ENCODE measurements at regions not wholly inside any gene's neighbourhood (a gene's known extent, or its start where the extent isn't known, plus 50 kb on each side); places are given as distances from the start of the nearest gene placed in this dataset.

DNA sequence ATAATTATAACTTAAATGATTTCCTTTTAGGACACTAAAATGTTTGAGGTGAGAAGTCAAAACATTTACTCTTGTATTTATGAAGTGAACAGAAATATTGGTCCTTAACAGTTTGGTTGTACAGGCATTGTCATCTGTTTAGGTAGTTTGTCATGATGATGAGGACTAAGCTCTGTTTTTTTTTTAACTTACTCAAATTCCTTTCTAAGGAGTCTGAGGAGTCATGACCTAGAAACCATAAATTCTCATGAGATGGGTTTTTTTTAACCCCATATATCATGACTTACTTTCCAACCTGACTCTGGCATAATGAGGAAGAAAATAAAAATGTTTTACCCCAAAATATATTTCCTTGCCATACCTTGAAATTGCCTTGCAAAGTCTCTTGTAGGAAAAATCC, 1176.2 kb downstream of the SUCLG1 start:
- TF ChIP-seq, protein P1, sequence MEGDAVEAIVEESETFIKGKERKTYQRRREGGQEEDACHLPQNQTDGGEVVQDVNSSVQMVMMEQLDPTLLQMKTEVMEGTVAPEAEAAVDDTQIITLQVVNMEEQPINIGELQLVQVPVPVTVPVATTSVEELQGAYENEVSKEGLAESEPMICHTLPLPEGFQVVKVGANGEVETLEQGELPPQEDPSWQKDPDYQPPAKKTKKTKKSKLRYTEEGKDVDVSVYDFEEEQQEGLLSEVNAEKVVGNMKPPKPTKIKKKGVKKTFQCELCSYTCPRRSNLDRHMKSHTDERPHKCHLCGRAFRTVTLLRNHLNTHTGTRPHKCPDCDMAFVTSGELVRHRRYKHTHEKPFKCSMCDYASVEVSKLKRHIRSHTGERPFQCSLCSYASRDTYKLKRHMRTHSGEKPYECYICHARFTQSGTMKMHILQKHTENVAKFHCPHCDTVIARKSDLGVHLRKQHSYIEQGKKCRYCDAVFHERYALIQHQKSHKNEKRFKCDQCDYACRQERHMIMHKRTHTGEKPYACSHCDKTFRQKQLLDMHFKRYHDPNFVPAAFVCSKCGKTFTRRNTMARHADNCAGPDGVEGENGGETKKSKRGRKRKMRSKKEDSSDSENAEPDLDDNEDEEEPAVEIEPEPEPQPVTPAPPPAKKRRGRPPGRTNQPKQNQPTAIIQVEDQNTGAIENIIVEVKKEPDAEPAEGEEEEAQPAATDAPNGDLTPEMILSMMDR (IDR thresholded peaks at IDR 0.05) = no peak
- TF ChIP-seq, protein P2, sequence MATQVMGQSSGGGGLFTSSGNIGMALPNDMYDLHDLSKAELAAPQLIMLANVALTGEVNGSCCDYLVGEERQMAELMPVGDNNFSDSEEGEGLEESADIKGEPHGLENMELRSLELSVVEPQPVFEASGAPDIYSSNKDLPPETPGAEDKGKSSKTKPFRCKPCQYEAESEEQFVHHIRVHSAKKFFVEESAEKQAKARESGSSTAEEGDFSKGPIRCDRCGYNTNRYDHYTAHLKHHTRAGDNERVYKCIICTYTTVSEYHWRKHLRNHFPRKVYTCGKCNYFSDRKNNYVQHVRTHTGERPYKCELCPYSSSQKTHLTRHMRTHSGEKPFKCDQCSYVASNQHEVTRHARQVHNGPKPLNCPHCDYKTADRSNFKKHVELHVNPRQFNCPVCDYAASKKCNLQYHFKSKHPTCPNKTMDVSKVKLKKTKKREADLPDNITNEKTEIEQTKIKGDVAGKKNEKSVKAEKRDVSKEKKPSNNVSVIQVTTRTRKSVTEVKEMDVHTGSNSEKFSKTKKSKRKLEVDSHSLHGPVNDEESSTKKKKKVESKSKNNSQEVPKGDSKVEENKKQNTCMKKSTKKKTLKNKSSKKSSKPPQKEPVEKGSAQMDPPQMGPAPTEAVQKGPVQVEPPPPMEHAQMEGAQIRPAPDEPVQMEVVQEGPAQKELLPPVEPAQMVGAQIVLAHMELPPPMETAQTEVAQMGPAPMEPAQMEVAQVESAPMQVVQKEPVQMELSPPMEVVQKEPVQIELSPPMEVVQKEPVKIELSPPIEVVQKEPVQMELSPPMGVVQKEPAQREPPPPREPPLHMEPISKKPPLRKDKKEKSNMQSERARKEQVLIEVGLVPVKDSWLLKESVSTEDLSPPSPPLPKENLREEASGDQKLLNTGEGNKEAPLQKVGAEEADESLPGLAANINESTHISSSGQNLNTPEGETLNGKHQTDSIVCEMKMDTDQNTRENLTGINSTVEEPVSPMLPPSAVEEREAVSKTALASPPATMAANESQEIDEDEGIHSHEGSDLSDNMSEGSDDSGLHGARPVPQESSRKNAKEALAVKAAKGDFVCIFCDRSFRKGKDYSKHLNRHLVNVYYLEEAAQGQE (IDR thresholded peaks at IDR 0.05; ENCODE audit: insufficient read depth in 1 of 2, low read depth in 2 of 2, low read length in 1 of 2) = no peak
- no peak for TF ChIP-seq POLR2AphosphoS5 (IDR thresholded peaks at IDR 0.05; ENCODE audit: low read depth, low read length)

Measured in Panc1 (cell line).